Panc1 (cell line): ENCODE measurements at regions not wholly inside any gene's neighbourhood (a gene's known extent, or its start where the extent isn't known, plus 50 kb on each side); places are given as distances from the start of the nearest gene placed in this dataset.

Experiments
- CTCF ChIP-seq: fragments of 450-650 bp; IDR thresholded peaks from 2 replicates; pipeline ENCODE4 v1.5.1; 2017; ENCODE audit warnings: mild to moderate bottlenecking
- POLR2AphosphoS5 ChIP-seq: IDR thresholded peaks from 2 replicates; pipeline ENCODE4 v1.6.1; 2012; ENCODE audit warnings: mild to moderate bottlenecking, low read depth, low read length, moderate library complexity
- TCF7L2 ChIP-seq: IDR thresholded peaks from 2 replicates; pipeline ENCODE4 v1.6.1; 2011; ENCODE audit warnings: mild to moderate bottlenecking, low read depth, low read length, inconsistent platforms
- TF ChIP-seq, protein P1 (sequence below), 2 experiments: IDR thresholded peaks; 2 replicates each; pipeline ENCODE4 v1.6.1; 2011 to 2012; ENCODE audit warnings: low read depth in 2 of 2, control low read depth in 1 of 2, low read length in 1 of 2, mild to moderate bottlenecking in 1 of 2, moderate library complexity in 1 of 2; ENCODE audit not compliant: insufficient read depth in 1 of 2

- TF ChIP-seq, protein P1, sequence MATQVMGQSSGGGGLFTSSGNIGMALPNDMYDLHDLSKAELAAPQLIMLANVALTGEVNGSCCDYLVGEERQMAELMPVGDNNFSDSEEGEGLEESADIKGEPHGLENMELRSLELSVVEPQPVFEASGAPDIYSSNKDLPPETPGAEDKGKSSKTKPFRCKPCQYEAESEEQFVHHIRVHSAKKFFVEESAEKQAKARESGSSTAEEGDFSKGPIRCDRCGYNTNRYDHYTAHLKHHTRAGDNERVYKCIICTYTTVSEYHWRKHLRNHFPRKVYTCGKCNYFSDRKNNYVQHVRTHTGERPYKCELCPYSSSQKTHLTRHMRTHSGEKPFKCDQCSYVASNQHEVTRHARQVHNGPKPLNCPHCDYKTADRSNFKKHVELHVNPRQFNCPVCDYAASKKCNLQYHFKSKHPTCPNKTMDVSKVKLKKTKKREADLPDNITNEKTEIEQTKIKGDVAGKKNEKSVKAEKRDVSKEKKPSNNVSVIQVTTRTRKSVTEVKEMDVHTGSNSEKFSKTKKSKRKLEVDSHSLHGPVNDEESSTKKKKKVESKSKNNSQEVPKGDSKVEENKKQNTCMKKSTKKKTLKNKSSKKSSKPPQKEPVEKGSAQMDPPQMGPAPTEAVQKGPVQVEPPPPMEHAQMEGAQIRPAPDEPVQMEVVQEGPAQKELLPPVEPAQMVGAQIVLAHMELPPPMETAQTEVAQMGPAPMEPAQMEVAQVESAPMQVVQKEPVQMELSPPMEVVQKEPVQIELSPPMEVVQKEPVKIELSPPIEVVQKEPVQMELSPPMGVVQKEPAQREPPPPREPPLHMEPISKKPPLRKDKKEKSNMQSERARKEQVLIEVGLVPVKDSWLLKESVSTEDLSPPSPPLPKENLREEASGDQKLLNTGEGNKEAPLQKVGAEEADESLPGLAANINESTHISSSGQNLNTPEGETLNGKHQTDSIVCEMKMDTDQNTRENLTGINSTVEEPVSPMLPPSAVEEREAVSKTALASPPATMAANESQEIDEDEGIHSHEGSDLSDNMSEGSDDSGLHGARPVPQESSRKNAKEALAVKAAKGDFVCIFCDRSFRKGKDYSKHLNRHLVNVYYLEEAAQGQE (IDR thresholded peaks at IDR 0.05; ENCODE audit: insufficient read depth in 1 of 2, low read depth in 2 of 2, low read length in 1 of 2), result no peak
- TF ChIP-seq CTCF (no peak), POLR2AphosphoS5 (no peak), TCF7L2 (no peak)
Measured at GRCh38 chr3:150070271-150070670, 99.6 kb upstream of the PFN2 start.
